Activated CD4-positive, alpha-beta T cell treated with anti-CD3 and anti-CD28 coated beads for 36 hours (primary cell): ENCODE measurements at regions not wholly inside any gene's neighbourhood (a gene's known extent, or its start where the extent isn't known, plus 50 kb on each side); places are given as distances from the start of the nearest gene placed in this dataset.

Source experiments
- ATAC-seq: fragments of 200-7000 bp; cut with Tn5 transposase; one replicate; pipeline ENCODE4 v1.10.0; 2021; ENCODE audit warnings: mild to moderate bottlenecking, moderate library complexity
- CTCF ChIA-PET: fragments of 350-600 bp; sonication (Branson Sonifier 250); formaldehyde crosslinking; loops from one replicate; lab custom pipeline; 2021; ENCODE audit warnings: antibody characterized with exemption; lab: Charles Lee
- POLR2A ChIA-PET: fragments of 350-600 bp; sonication (Branson Sonifier 250); formaldehyde crosslinking; loops from one replicate; lab custom pipeline; 2021; ENCODE audit warnings: antibody characterized with exemption, inconsistent platforms; lab: Charles Lee
- DNase-seq: peaks from one replicate; pipeline ENCODE4 v3.0.0-alpha.2; 2020
- H3K27ac Mint-ChIP-seq: one replicate; pipeline ENCODE4 v1.8.0; 2021; ENCODE audit warnings: mixed read lengths
- H3K27me3 Mint-ChIP-seq: one replicate; pipeline ENCODE4 v1.8.0; 2021; ENCODE audit warnings: mixed read lengths
- H3K36me3 Mint-ChIP-seq: one replicate; pipeline ENCODE4 v1.8.0; 2021; ENCODE audit warnings: low read depth, mixed read lengths
- H3K4me1 Mint-ChIP-seq: one replicate; pipeline ENCODE4 v1.8.0; 2021; ENCODE audit warnings: mixed read lengths
- H3K4me3 Mint-ChIP-seq: one replicate; pipeline ENCODE4 v1.8.0; 2021; ENCODE audit warnings: mild to moderate bottlenecking, moderate library complexity, mixed read lengths
- H3K9me3 Mint-ChIP-seq: one replicate; pipeline ENCODE4 v1.8.0; 2021; ENCODE audit warnings: low read depth, mixed read lengths
- intact Hi-C, 2 experiments: fragments of 100-400 bp; cut with DNase I in 1 of 2; cut with micrococcal nuclease in 1 of 2; formaldehyde crosslinking; loops; one replicate each; pipeline versions ENCODE4 v1.14.2 to v1.15.1; 2022 to 2024; cut with DNase I, micrococcal nuclease

- Mint-ChIP-seq H3K9me3 (no peaks in the 10 kb centered on the region), H3K36me3 (no peaks in the 10 kb centered on the region), H3K4me1 (no peaks in the 10 kb centered on the region), H3K27ac (no peak overlapping the region), H3K4me3 (no peak overlapping the region), H3K27me3 (peaks cover 2% of the 10 kb centered on the region)
- DNase-seq (no peak), ATAC-seq (no peak)
- ChIA-PET POLR2A (no interaction called here), CTCF (no interaction called here)
- intact Hi-C loops, result no loop called here
Measured at GRCh38 chr4:24400537-24400936, 183.8 kb downstream of the DHX15 start.

- H3K27ac Mint-ChIP-seq, result no peak overlapping the region
- POLR2A ChIA-PET, result no interaction called here
- ATAC-seq (no peak), DNase-seq (no peak)
- no peaks in the 10 kb centered on the region for H3K4me1 Mint-ChIP-seq
- no peak overlapping the region for H3K4me3 Mint-ChIP-seq
- intact Hi-C loops, result no loop called here
- no peaks in the 10 kb centered on the region for H3K9me3 Mint-ChIP-seq
- H3K27me3 Mint-ChIP-seq, result peaks cover 8% of the 10 kb centered on the region
- CTCF ChIA-PET, result no interaction called here
- no peaks in the 10 kb centered on the region for H3K36me3 Mint-ChIP-seq
Measured at GRCh38 chr4:24396988-24397387, 187.4 kb downstream of the DHX15 start.

- no peak for DNase-seq
- ChIA-PET CTCF (interaction anchor here (0.6 kb wide), 1 partner anchor 28 kb away, joined by 3 read pairs; no protein-coding TSS in a partner anchor), POLR2A (no interaction called here)
- no peaks in the 10 kb centered on the region for H3K9me3 Mint-ChIP-seq
- H3K4me1 Mint-ChIP-seq, result no peaks in the 10 kb centered on the region
- no peaks in the 10 kb centered on the region for H3K36me3 Mint-ChIP-seq
- intact Hi-C loops, result no loop called here
- no peak overlapping the region for H3K4me3 Mint-ChIP-seq
- ATAC-seq, result no peak
- H3K27me3 Mint-ChIP-seq, result peaks cover 8% of the 10 kb centered on the region
- no peak overlapping the region for H3K27ac Mint-ChIP-seq
Measured at GRCh38 chr4:24395937-24396336, 188.4 kb downstream of the DHX15 start.

- intact Hi-C loops, result no loop called here
- H3K4me3 Mint-ChIP-seq, result no peak overlapping the region
- no peaks in the 10 kb centered on the region for H3K4me1 Mint-ChIP-seq
- POLR2A ChIA-PET, result no interaction called here
- CTCF ChIA-PET, result interaction anchor here (0.7 kb wide), 1 partner anchor 1716 kb away, joined by 3 read pairs; no protein-coding TSS in a partner anchor
- H3K27me3 Mint-ChIP-seq, result peaks cover 6% of the 10 kb centered on the region
- H3K36me3 Mint-ChIP-seq, result no peaks in the 10 kb centered on the region
- H3K27ac Mint-ChIP-seq, result no peak overlapping the region
- no peak for ATAC-seq
- no peak for DNase-seq
- H3K9me3 Mint-ChIP-seq, result no peaks in the 10 kb centered on the region
Measured at GRCh38 chr4:24394041-24394440, 190.3 kb downstream of the DHX15 start.

GRCh38 chr4:24392613-24393012 lies 191.7 kb downstream of the DHX15 start:
- DNase-seq (no peak), ATAC-seq (no peak)
- peaks cover 6% of the 10 kb centered on the region for H3K27me3 Mint-ChIP-seq
- POLR2A ChIA-PET, result no interaction called here
- intact Hi-C loops, result no loop called here
- H3K4me3 Mint-ChIP-seq, result no peak overlapping the region
- H3K9me3 Mint-ChIP-seq, result no peaks in the 10 kb centered on the region
- no peaks in the 10 kb centered on the region for H3K4me1 Mint-ChIP-seq
- no peaks in the 10 kb centered on the region for H3K36me3 Mint-ChIP-seq
- H3K27ac Mint-ChIP-seq, result no peak overlapping the region
- CTCF ChIA-PET, result no interaction called here

- H3K27ac Mint-ChIP-seq, result no peak overlapping the region
- POLR2A ChIA-PET, result no interaction called here
- peaks cover 3% of the 10 kb centered on the region for H3K9me3 Mint-ChIP-seq
- ATAC-seq, result peak; percentile 85
- peaks cover 16% of the 10 kb centered on the region for H3K27me3 Mint-ChIP-seq
- DNase-seq, result no peak
- intact Hi-C loops, result no loop called here
- H3K4me3 Mint-ChIP-seq, result no peak overlapping the region
- H3K4me1 Mint-ChIP-seq, result peaks cover 5% of the 10 kb centered on the region
- CTCF ChIA-PET, result interaction anchor here (0.7 kb wide), 1 partner anchor 48 kb away, joined by 5 read pairs; no protein-coding TSS in a partner anchor
- H3K36me3 Mint-ChIP-seq, result no peaks in the 10 kb centered on the region
Measured at GRCh38 chr4:24382381-24382780, 202.0 kb downstream of the DHX15 start.

GRCh38 chr4:24380957-24381665 lies 203.2 kb downstream of the DHX15 start:
- Mint-ChIP-seq H3K9me3 (peaks cover 5% of the 10 kb centered on the region), H3K4me3 (no peak overlapping the region), H3K27me3 (peaks cover 18% of the 10 kb centered on the region), H3K4me1 (peaks cover 5% of the 10 kb centered on the region), H3K36me3 (no peaks in the 10 kb centered on the region), H3K27ac (no peak overlapping the region)
- intact Hi-C loops, result no loop called here
- ChIA-PET POLR2A (no interaction called here), CTCF (no interaction called here)
- ATAC-seq, result no peak
- no peak for DNase-seq

GRCh38 chr4:24373704-24374103 lies 210.7 kb downstream of the DHX15 start:
- intact Hi-C loops, result no loop called here
- peaks cover 2% of the 10 kb centered on the region for H3K9me3 Mint-ChIP-seq
- ATAC-seq (no peak), DNase-seq (no peak)
- POLR2A ChIA-PET, result no interaction called here
- CTCF ChIA-PET, result no interaction called here
- no peak overlapping the region for H3K4me3 Mint-ChIP-seq
- no peaks in the 10 kb centered on the region for H3K4me1 Mint-ChIP-seq
- peaks cover 10% of the 10 kb centered on the region for H3K27me3 Mint-ChIP-seq
- no peaks in the 10 kb centered on the region for H3K36me3 Mint-ChIP-seq
- no peak overlapping the region for H3K27ac Mint-ChIP-seq

- Mint-ChIP-seq H3K36me3 (no peaks in the 10 kb centered on the region), H3K27ac (no peak overlapping the region), H3K27me3 (peaks cover 10% of the 10 kb centered on the region), H3K9me3 (peaks cover 2% of the 10 kb centered on the region), H3K4me1 (no peaks in the 10 kb centered on the region), H3K4me3 (no peak overlapping the region)
- intact Hi-C loops, result no loop called here
- CTCF ChIA-PET, result no interaction called here
- DNase-seq (no peak), ATAC-seq (no peak)
- POLR2A ChIA-PET, result no interaction called here
Measured at GRCh38 chr4:24372881-24373280, 211.5 kb downstream of the DHX15 start.

- peaks cover 9% of the 10 kb centered on the region for H3K27me3 Mint-ChIP-seq
- H3K9me3 Mint-ChIP-seq, result peaks cover 2% of the 10 kb centered on the region
- H3K36me3 Mint-ChIP-seq, result no peaks in the 10 kb centered on the region
- H3K4me1 Mint-ChIP-seq, result no peaks in the 10 kb centered on the region
- no peak overlapping the region for H3K27ac Mint-ChIP-seq
- intact Hi-C loops, result no loop called here
- ATAC-seq (no peak), DNase-seq (no peak)
- POLR2A ChIA-PET, result no interaction called here
- no peak overlapping the region for H3K4me3 Mint-ChIP-seq
- CTCF ChIA-PET, result no interaction called here
Measured at GRCh38 chr4:24372341-24372740, 212.0 kb downstream of the DHX15 start.

- ATAC-seq (no peak), DNase-seq (no peak)
- POLR2A ChIA-PET, result no interaction called here
- H3K9me3 Mint-ChIP-seq, result no peaks in the 10 kb centered on the region
- intact Hi-C loops, result no loop called here
- no peak overlapping the region for H3K27ac Mint-ChIP-seq
- no peaks in the 10 kb centered on the region for H3K4me1 Mint-ChIP-seq
- peaks cover 6% of the 10 kb centered on the region for H3K27me3 Mint-ChIP-seq
- CTCF ChIA-PET, result no interaction called here
- H3K36me3 Mint-ChIP-seq, result no peaks in the 10 kb centered on the region
- H3K4me3 Mint-ChIP-seq, result no peak overlapping the region
Measured at GRCh38 chr4:24370421-24370820, 213.9 kb downstream of the DHX15 start.

GRCh38 chr4:24369507-24370029 lies 214.8 kb downstream of the DHX15 start:
- intact Hi-C loops, result no loop called here
- H3K9me3 Mint-ChIP-seq, result no peaks in the 10 kb centered on the region

More at GRCh38 chr4:24369507-24370029, 214.8 kb downstream of the DHX15 start:
- Mint-ChIP-seq H3K27me3 (peaks cover 6% of the 10 kb centered on the region), H3K36me3 (no peaks in the 10 kb centered on the region), H3K4me1 (no peaks in the 10 kb centered on the region), H3K4me3 (no peak overlapping the region), H3K27ac (no peak overlapping the region)
- CTCF ChIA-PET, result no interaction called here
- no peak for DNase-seq
- ATAC-seq, result no peak
- POLR2A ChIA-PET, result no interaction called here
